Omental fat pad (tissue), 3 donors: ENCODE measurements at regions not wholly inside any gene's neighbourhood (a gene's known extent, or its start where the extent isn't known, plus 50 kb on each side); places are given as distances from the start of the nearest gene placed in this dataset.

ENCODE experiments used
- ATAC-seq: fragments of 150-250 bp; one replicate; pipeline ENCODE4 v1.9.1; 2016; ENCODE audit warnings: mild to moderate bottlenecking, moderate library complexity; ENCODE audit not compliant: low FRiP score
- DNase-seq: peaks from one replicate; pipeline ENCODE4 v3.0.0-alpha.2; 2019; ENCODE audit warnings: low spot score
- CTCF ChIP-seq, 3 donors: fragments of 450-650 bp; IDR thresholded peaks; one replicate each; pipeline ENCODE4 v1.5.1; 2016 to 2017; ENCODE audit warnings: antibody characterized with exemption in 3 of 3, mild to moderate bottlenecking in 3 of 3, moderate library complexity in 2 of 3

- TF ChIP-seq CTCF (IDR thresholded peaks at IDR 0.05), result no peak
- DNase-seq (no peak), ATAC-seq (no peak)
Observed at GRCh38 chr5:145680169-145680568, 155.0 kb downstream of the PRELID2 start.

DNA sequence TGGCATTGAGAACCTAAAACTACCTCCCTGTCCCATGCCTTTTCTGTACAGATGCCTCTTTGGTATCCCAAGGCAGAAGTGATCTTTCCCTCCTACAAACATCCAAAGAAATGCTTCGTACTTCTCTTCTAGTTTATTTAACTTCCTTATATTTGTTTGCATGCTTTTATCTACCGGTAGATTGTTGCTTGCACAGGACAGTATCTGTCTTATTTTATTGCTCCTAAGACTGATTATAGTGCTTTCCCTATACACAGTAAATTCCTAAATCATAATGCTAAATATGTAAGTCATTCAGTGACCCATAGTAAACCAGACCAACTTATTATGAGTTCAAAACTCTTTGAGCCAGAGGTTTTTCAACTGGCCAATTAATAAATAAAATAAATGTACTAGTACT lies 156.9 kb downstream of the PRELID2 start:
- DNase-seq (no peak), ATAC-seq (no peak)
- TF ChIP-seq CTCF (IDR thresholded peaks at IDR 0.05), result no peak

DNA sequence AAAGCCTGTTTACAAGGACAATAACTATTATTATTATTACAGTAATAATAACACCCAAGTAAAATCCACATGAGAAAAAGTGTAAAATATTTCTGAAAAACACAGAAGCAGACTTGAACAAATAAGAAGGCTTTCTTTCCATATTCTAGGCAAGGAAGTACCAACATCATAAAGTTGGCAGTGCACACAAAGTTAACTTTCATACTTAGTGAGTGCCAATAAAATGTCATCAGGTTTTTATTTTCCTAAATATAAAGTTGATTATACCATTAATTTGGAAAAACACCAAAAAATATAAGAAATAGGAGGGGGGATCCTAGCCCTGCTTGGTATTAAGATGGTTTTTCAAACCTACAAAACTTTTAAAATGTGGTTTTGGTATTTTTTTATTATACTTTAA lies 161.4 kb downstream of the PRELID2 start:
- TF ChIP-seq CTCF (IDR thresholded peaks at IDR 0.05), result no peak
- ATAC-seq (no peak), DNase-seq (no peak)

GRCh38 chr5:145668714-145669113 lies 166.4 kb downstream of the PRELID2 start:
- no peak for ATAC-seq
- DNase-seq, result no peak
- TF ChIP-seq CTCF (IDR thresholded peaks at IDR 0.05), result no peak

GRCh38 chr5:145667742-145668141 lies 167.4 kb downstream of the PRELID2 start:
- no peak for TF ChIP-seq CTCF (IDR thresholded peaks at IDR 0.05)
- DNase-seq (no peak), ATAC-seq (no peak)

GRCh38 chr5:145666591-145666990 lies 168.6 kb downstream of the PRELID2 start:
- no peak for ATAC-seq
- no peak for DNase-seq
- TF ChIP-seq CTCF (IDR thresholded peaks at IDR 0.05), result no peak

- TF ChIP-seq CTCF (IDR thresholded peaks at IDR 0.05), result no peak
- ATAC-seq, result no peak
- DNase-seq, result no peak
Observed at GRCh38 chr5:145661737-145662485, 173.2 kb downstream of the PRELID2 start.
